ENCODE measurements at regions not wholly inside any gene's neighbourhood (a gene's known extent, or its start where the extent isn't known, plus 50 kb on each side); places are given as distances from the start of the nearest gene placed in this dataset.

- TF ChIP-seq POLR2A (IDR thresholded peaks at IDR 0.05) = no peak
- TF ChIP-seq, protein P1, sequence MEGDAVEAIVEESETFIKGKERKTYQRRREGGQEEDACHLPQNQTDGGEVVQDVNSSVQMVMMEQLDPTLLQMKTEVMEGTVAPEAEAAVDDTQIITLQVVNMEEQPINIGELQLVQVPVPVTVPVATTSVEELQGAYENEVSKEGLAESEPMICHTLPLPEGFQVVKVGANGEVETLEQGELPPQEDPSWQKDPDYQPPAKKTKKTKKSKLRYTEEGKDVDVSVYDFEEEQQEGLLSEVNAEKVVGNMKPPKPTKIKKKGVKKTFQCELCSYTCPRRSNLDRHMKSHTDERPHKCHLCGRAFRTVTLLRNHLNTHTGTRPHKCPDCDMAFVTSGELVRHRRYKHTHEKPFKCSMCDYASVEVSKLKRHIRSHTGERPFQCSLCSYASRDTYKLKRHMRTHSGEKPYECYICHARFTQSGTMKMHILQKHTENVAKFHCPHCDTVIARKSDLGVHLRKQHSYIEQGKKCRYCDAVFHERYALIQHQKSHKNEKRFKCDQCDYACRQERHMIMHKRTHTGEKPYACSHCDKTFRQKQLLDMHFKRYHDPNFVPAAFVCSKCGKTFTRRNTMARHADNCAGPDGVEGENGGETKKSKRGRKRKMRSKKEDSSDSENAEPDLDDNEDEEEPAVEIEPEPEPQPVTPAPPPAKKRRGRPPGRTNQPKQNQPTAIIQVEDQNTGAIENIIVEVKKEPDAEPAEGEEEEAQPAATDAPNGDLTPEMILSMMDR (IDR thresholded peaks at IDR 0.05) = no peak
Observed at GRCh38 chr15:56786966-56787365, 53.7 kb upstream of the ZNF280D start.
